GM12875 (cell line): ENCODE measurements at regions not wholly inside any gene's neighbourhood (a gene's known extent, or its start where the extent isn't known, plus 50 kb on each side); places are given as distances from the start of the nearest gene placed in this dataset.

Source experiments
- H3K4me3 ChIP-seq: one replicate; pipeline ENCODE4 v1.5.1; 2011; ENCODE audit warnings: low read depth, low read length, control low read depth
- TF ChIP-seq, protein P1 (sequence below): IDR thresholded peaks from 2 replicates; pipeline ENCODE4 v1.5.1; 2011; ENCODE audit warnings: low read depth, mild to moderate bottlenecking, control low read depth, inconsistent platforms, low read length, moderate library complexity, borderline replicate concordance; ENCODE audit not compliant: insufficient read depth

DNA sequence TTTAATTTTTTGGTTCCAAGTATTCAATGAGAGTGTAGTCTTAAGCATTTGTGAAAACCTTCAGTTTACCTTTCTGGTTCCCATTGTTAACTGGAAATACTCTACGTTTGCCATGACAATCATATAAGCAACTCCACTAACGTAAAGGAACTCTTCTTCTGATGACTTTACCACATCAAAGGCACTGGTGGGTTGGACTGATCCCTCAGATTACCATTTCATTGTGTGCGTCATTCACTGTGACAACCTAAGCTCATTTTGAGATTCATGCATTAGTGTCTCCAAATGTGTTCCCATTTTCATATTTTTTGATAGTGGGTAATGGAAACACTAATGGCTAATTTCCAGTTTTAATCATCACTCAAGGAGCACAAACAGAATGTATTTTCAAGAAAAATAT lies 119.9 kb upstream of the COL1A2 start:
- TF ChIP-seq, protein P1, sequence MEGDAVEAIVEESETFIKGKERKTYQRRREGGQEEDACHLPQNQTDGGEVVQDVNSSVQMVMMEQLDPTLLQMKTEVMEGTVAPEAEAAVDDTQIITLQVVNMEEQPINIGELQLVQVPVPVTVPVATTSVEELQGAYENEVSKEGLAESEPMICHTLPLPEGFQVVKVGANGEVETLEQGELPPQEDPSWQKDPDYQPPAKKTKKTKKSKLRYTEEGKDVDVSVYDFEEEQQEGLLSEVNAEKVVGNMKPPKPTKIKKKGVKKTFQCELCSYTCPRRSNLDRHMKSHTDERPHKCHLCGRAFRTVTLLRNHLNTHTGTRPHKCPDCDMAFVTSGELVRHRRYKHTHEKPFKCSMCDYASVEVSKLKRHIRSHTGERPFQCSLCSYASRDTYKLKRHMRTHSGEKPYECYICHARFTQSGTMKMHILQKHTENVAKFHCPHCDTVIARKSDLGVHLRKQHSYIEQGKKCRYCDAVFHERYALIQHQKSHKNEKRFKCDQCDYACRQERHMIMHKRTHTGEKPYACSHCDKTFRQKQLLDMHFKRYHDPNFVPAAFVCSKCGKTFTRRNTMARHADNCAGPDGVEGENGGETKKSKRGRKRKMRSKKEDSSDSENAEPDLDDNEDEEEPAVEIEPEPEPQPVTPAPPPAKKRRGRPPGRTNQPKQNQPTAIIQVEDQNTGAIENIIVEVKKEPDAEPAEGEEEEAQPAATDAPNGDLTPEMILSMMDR: no peak
- H3K4me3 ChIP-seq: no peak overlapping the region

DNA sequence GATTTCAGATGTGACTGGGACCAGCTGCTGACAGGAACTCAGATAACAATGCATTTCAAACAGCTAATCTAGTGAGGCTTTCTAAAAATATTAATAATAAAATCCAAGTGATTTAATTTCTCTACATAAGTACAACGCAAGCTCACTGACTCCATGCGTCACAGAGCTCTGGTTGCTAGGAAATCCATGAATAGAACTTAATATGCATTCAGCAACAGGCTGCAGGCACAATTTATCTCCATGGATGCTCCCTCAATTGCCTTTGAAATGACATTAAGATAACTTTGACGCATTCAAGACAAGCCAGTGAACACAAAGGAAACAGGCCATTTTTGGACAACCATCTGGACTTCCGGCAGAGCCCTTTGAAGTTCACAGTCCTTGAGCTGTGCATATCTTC lies 118.7 kb upstream of the COL1A2 start:
- H3K4me3 ChIP-seq: no peak overlapping the region
- TF ChIP-seq, protein P1: no peak

DNA sequence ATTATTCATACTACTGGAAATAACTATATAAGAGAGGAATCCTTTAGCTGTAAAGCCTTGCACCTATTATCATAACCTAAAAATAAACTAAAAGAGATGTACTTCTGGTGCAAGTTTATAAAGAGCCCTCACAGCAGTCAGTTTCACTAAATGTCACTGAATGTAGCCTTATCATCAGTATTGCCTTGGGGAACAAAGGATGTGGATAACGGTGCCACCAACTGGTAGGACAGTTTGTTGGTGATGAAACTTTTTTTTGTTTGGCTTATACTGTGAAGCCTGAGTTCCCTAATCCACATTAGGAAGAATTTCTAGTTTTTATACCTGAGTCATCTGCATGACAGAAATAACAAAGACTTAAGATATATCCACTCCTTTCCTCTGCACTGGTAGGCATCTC lies 117.9 kb upstream of the COL1A2 start:
- TF ChIP-seq, protein P1: 0 out of 2 replicates have a peak, but pooled peaks have one; percentile 16
- no peak overlapping the region for H3K4me3 ChIP-seq

DNA sequence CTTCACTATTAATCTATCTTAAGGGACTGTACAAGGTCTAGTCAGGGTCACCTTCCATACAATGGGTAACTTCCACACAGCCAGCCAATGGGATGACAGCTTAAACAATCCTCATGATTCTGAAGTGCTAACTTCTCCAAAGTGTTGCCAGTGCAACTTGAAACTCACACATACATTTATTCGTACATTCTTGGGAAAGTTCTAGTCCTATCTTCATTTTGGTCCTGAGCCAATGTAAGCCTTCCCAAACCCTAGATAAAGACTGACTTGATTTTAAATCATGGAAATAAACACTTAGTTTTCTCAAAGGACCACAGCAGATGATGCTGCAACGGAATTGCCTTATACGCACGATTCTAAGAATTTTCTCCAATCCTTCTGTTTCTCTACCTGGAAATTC lies 117.5 kb upstream of the COL1A2 start:
- TF ChIP-seq, protein P1: no peak
- H3K4me3 ChIP-seq: no peak overlapping the region

DNA sequence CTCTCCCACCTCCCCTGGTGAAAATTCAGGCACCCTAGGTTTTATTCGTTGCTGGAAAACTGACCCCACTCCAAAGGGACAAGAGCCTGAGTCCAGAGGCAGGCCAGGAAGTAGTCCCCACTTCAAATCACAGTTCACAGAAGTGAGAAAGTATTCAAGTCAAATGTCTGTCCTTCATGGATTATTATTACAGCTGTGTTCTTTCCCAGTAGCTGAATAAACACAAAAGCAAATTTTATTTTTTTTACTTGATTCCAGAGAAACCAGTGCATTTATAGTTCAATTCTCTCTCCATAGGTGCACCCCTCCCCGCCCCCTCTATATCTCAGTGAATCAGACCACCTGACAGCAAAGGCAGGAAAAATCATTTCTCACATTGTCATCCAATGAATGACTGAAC lies 113.8 kb upstream of the COL1A2 start:
- no peak overlapping the region for H3K4me3 ChIP-seq
- TF ChIP-seq, protein P1: no peak

DNA sequence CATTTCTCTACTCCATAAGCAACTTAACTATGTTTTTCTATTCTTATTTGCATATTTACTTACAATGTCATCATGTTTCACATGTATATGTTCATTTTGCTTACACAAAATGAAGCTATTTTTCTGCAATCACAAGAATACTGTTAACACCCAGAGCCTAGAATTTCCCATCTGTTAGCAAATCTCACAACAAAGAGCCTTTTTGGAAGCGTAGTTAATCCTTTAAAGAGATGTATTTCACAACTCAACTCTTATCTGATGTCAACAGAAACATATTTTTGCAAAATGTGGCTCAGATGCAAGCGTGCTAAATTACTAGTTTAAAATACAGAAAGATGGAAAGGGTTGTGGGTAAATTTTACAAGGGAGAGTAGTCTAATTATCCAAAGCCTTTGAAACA lies 110.6 kb upstream of the COL1A2 start:
- TF ChIP-seq, protein P1: no peak
- H3K4me3 ChIP-seq: no peak overlapping the region

DNA sequence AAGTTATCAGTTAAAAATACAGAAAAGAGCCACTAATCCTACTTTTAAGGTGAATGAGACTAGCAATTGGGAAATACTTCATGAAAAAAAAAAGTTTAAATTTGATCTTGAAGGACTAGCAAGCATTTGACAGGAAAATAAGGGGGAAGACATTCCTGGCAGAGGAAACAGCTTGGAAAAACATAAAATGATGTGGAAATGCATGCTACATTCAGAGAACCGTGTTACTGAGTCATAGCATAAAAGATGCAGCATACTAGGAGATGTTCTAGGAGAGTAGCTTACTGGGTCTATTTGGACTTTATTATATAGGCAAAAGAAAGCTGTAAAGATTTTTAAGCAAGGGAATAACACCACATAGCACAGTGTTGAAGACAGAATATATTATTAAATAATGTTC lies 108.6 kb upstream of the COL1A2 start:
- TF ChIP-seq, protein P1: no peak
- H3K4me3 ChIP-seq: no peak overlapping the region
